T-helper 2 cell (primary cell): ENCODE measurements at regions not wholly inside any gene's neighbourhood (a gene's known extent, or its start where the extent isn't known, plus 50 kb on each side); places are given as distances from the start of the nearest gene placed in this dataset.

Experiments
- DNase-seq, 5 experiments: peaks; one replicate each; pipeline versions ENCODE4 v3.0.0 to v3.0.0-alpha.2; 2012 to 2022

GRCh38 chr15:27608248-27608647 lies 490.9 kb downstream of the OCA2 start:
- no peak for DNase-seq

GRCh38 chr15:27601239-27601960 lies 497.7 kb downstream of the OCA2 start:
- DNase-seq, result no peak

- no peak for DNase-seq
Measured at GRCh38 chr15:27599034-27599433, 500.1 kb downstream of the OCA2 start.

GRCh38 chr15:27598251-27599009 lies 500.7 kb downstream of the OCA2 start:
- DNase-seq, result no peak

- DNase-seq, result no peak
Measured at GRCh38 chr15:27595211-27595610, 503.9 kb downstream of the OCA2 start.

- DNase-seq, result no peak
Measured at GRCh38 chr15:27592036-27592760, 506.9 kb downstream of the OCA2 start.
